Aorta (tissue), 5 donors: ENCODE measurements at regions not wholly inside any gene's neighbourhood (a gene's known extent, or its start where the extent isn't known, plus 50 kb on each side); places are given as distances from the start of the nearest gene placed in this dataset.
A peak's percentile ranks its signal among the peaks of the same experiment; 100 is the strongest.

Experiments
- ATAC-seq: fragments of 200-7000 bp; cut with Tn5 transposase; one replicate; pipeline ENCODE4 v1.9.1; 2022; ENCODE audit warnings: moderate library complexity; ENCODE audit not compliant: low FRiP score
- DNase-seq, 2 donors: peaks; one replicate each; pipeline ENCODE4 v3.0.0-alpha.2; 2020
- H3K27ac ChIP-seq, 2 donors: one replicate each; pipeline ENCODE4 v1.5.1; 2013; ENCODE audit warnings: low read length in 2 of 2, mild to moderate bottlenecking in 2 of 2, moderate library complexity in 2 of 2, control low read depth in 1 of 2, inconsistent platforms in 1 of 2, low read depth in 1 of 2
- H3K27me3 ChIP-seq, 2 donors: one replicate each; pipeline ENCODE4 v1.6.1; 2013; ENCODE audit warnings: control low read depth in 1 of 2, low read length in 1 of 2, mild to moderate bottlenecking in 1 of 2, moderate library complexity in 1 of 2; ENCODE audit not compliant: insufficient read depth in 2 of 2, control insufficient read depth in 1 of 2
- H3K36me3 ChIP-seq, 2 donors: one replicate each; pipeline ENCODE4 v1.6.1; 2013; ENCODE audit warnings: control low read depth in 1 of 2, low read length in 1 of 2, mild to moderate bottlenecking in 1 of 2; ENCODE audit not compliant: insufficient read depth in 2 of 2, control insufficient read depth in 1 of 2
- H3K4me1 ChIP-seq, 2 donors: one replicate each; pipeline ENCODE4 v1.6.1; 2013; ENCODE audit warnings: low read length in 2 of 2, control low read depth in 1 of 2, mild to moderate bottlenecking in 1 of 2, moderate library complexity in 1 of 2; ENCODE audit not compliant: insufficient read depth in 2 of 2, control insufficient read depth in 1 of 2
- H3K4me3 ChIP-seq, 2 donors: one replicate each; pipeline ENCODE4 v1.5.1; 2013; ENCODE audit warnings: low read length in 2 of 2, control low read depth in 1 of 2, mild to moderate bottlenecking in 1 of 2
- H3K9me3 ChIP-seq: one replicate; pipeline ENCODE4 v1.6.1; 2013; ENCODE audit warnings: mild to moderate bottlenecking, low read length; ENCODE audit not compliant: control insufficient read depth
- WGBS, 2 donors: extraction: QIAGEN DNeasy Blood & Tissue Kit; methylation state at CpG; one replicate each; pipeline ENCODE4 v1.1.7; 2013; 5-methylcytosine and 5-hydroxymethylcytosine counted together
- intact Hi-C, 2 donors: fragments of 100-400 bp; cut with DNase I; formaldehyde crosslinking; loops; one replicate each; pipeline versions ENCODE4 v1.14.2 to v1.15.0; 2022
- donor health status: healthy with polysubstance abuse.
- donor health status: Bipolar disorder and iron deficiency.
- donor health status: DM: no; HTN: no; CAD: no.
- donor health status: DM: no; HTN: no; CAD: no.
- donor health status: DM: yes; HTN: yes; CAD: no.

DNA sequence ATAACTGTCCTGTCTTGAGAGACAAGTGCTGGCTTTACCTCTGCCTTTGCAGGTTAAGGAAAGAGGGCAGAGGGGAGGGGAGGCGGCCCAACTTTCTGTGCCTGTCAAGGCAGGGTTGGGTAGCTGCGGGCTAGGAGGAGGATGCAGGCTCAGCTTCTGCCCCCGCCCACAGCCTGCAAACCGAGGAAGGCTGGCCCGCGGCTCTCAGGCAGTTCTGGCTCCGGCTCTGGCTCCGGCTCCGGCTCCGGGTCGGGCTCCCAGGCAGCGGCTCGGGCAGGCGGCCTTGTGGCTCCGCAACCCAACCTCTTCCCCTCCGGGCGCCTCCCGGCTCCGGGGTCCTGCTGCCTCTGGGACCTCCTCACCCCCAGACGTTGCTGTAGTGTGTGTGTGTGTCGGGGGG lies 92.9 kb downstream of the TMEM30B start:
- no peak overlapping the region for H3K27ac ChIP-seq
- H3K4me1 ChIP-seq, result no peaks in the 10 kb centered on the region
- 24 to 65% methylated on average over 18 to 21 of the region's 21 CpGs for WGBS, 2 donors
- H3K9me3 ChIP-seq, result no peaks in the 10 kb centered on the region
- H3K27me3 ChIP-seq, result no peaks in the 10 kb centered on the region
- no peaks in the 10 kb centered on the region for H3K36me3 ChIP-seq
- DNase-seq (peak; percentile 82 to 89), ATAC-seq (peak; percentile 82)
- no peak overlapping the region for H3K4me3 ChIP-seq
- intact Hi-C loops, result loop anchor here (5.0 to 10.0 kb wide), 3 partner anchors 41 to 163 kb away; no protein-coding TSS in a partner anchor

DNA sequence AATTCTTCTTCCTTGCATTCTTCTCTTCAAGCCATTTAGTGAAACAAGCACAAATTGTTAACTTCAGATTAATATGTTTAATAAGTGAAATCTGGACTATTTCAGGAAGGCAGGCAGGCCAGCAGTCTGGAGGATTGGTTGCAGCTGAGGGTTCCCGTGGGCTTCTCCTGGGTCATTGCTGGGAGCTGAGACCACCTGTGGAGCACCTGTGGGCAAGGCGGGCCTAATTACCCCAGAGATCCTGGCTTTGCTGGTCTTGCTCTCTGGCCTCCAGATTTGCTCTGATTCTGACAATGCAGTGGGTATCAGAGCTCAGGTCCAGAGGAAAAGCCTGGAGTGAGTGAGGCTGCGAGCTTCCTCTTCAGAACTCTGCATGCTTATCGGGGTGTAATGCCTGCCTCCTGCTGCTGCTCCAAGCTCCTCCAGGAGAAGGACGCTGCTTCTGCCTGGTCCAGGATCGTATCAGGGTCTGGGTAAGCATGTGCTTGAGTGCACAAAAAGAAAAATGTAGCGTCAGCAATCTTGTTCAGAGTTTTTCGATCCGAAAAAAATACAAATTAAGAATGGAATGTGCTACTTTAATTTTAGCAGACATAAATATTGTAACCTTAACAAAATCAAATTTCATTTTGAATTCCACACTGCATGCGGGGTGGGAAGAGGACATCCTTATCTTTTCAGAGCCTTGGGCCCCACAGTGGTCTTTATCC lies 93.8 kb downstream of the TMEM30B start:
- H3K4me1 ChIP-seq, result no peaks in the 10 kb centered on the region
- H3K4me3 ChIP-seq, result no peak overlapping the region
- DNase-seq (no peak), ATAC-seq (peak; percentile 11)
- WGBS, 2 donors, result 62 to 79% methylated on average over 10 of the region's 10 CpGs
- intact Hi-C loops, result loop anchor here (5.0 to 10.0 kb wide), 3 partner anchors 40 to 163 kb away; no protein-coding TSS in a partner anchor
- no peaks in the 10 kb centered on the region for H3K27me3 ChIP-seq
- H3K9me3 ChIP-seq, result no peaks in the 10 kb centered on the region
- no peaks in the 10 kb centered on the region for H3K36me3 ChIP-seq
- peak overlapping the region in 1 of 2 donors; percentile 26 for H3K27ac ChIP-seq

DNA sequence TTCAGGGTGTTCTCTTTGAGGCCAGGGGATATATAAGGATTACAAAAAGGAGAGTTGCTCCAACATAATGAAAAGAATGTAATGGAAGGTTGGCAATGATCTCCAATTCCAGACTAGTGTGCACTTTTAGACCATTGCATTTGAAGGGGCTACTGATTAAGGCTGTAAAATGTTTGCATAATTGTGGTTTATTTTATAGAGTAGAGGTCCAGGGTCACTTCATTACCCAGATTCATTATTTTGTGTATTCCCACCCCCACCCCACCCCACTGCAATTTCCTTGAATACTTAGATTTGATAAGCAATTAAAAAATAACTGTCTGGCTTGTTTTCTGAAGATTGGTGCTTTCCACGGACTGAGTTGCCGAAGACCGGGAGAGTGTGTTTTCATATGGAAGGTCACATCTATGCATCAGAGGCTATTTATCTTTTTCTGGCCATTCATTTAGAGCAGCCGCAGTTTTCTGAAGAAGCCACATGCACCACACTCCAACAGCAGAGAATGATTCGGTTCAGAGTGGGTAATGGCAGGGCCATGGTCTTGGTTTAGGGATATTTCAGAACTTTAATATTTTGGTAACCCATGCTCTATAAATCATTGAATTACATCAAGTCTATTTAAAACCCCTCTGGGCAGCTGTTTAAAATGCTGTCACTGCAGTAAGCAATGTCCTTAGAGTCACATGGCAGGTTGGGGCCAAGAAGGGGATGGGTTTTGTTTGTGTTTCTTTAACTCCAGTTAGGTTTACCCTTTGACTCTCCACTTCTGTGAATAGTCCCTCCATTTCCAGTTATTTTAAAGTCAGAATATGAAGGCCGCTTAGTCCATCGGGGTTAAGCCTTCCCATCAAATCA lies 94.6 kb downstream of the TMEM30B start:
- Histone ChIP-seq H3K27me3 (no peaks in the 10 kb centered on the region), H3K4me1 (no peaks in the 10 kb centered on the region), H3K27ac (no peak overlapping the region), H3K4me3 (no peak overlapping the region), H3K36me3 (no peaks in the 10 kb centered on the region), H3K9me3 (no peaks in the 10 kb centered on the region)
- intact Hi-C loops, result loop anchor here (5.0 to 10.0 kb wide), 3 partner anchors 39 to 162 kb away; no protein-coding TSS in a partner anchor
- WGBS, 2 donors, result 72 to 78% methylated on average over 7 of the region's 7 CpGs
- DNase-seq (no peak), ATAC-seq (no peak)

DNA sequence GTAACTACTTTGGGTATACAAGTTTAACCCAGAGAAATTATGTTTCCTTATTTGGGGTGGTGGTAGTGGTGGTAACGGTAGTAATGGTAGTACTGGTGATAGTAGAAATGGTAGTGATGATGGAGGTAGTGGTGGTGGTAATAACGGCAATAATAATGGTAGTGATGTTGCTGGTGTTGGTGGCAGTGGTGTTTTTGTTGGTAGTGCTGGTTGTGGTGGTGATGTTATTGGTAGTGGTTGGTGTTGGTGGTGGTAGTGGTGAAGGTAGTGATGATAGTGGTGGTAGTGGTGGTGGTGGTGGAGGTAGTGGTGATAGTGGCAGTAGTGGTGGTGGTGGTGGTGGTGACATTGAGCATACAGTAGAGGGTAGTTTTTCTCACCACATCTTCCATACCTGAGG lies 95.6 kb downstream of the TMEM30B start:
- Histone ChIP-seq H3K36me3 (no peaks in the 10 kb centered on the region), H3K27ac (no peak overlapping the region), H3K4me1 (no peaks in the 10 kb centered on the region), H3K9me3 (no peaks in the 10 kb centered on the region), H3K27me3 (no peaks in the 10 kb centered on the region), H3K4me3 (no peak overlapping the region)
- WGBS, 2 donors, result 60 to 69% methylated on average over 2 of the region's 2 CpGs
- no peak for DNase-seq
- ATAC-seq, result no peak
- intact Hi-C loops, result loop anchor here (5.0 to 10.0 kb wide), 3 partner anchors 38 to 161 kb away; no protein-coding TSS in a partner anchor

DNA sequence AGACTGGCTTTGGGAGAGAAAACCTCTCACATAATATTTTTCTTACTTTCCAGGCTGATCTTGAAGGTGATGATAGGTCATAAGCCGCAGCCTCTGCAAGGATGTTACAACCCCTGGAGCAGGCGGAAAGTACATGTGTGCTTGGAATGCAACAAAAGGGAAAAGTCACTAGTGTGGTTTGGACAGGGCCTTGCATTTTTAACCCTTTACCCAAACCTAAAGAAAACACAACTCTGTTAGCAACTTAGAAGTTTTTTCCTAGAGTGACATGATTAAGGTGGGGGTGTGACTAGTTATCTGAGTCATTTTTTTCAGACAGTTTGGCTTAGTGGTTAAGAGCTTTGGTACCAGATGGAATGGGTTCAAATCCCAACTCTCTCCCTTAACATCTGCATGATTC lies 97.0 kb downstream of the TMEM30B start:
- ATAC-seq (no peak), DNase-seq (no peak)
- peak overlapping the region in 1 of 2 donors; percentile 66 for H3K27ac ChIP-seq
- H3K9me3 ChIP-seq, result no peaks in the 10 kb centered on the region
- H3K4me3 ChIP-seq, result no peak overlapping the region
- no peaks in the 10 kb centered on the region for H3K36me3 ChIP-seq
- intact Hi-C loops, result loop anchor here in 1 of 2 donors (10.0 kb wide), 2 partner anchors 79 to 159 kb away; no protein-coding TSS in a partner anchor
- H3K27me3 ChIP-seq, result no peaks in the 10 kb centered on the region
- H3K4me1 ChIP-seq, result no peaks in the 10 kb centered on the region
- WGBS, 2 donors, result 13 to 18% methylated on average over 2 of the region's 2 CpGs

DNA sequence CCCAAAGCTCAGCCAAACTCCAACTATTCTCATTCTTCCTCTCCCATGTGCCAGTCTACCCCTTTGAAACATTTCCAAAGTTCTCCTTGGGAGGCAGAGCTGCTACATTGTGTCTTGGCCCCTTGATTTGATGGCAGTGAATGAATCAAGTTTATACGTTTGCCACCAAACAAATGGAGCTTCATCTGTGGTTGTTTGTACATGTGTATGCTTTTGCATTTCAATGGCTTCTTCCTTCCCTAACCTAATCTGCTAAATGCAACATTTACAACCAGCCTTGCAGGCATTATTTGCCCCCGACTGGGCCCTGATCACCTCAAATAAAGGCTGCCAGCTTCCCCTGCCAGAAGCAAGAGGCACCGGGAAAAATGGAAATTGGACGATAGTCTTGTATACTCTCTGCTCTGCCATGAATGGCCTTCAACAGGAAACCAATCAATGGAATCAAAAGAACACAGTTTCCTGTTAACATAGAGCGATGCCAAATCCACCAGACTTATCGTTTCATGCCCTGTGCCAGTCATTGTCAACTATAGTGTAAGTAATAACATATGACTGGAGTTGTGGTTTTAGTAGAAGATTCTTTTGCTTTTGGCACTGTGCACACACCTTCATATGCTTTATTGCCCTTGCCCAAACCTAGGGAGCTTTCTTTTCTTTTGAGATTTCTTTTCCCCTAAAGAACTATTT lies 97.8 kb downstream of the TMEM30B start:
- no peaks in the 10 kb centered on the region for H3K36me3 ChIP-seq
- H3K27me3 ChIP-seq, result no peaks in the 10 kb centered on the region
- no peak for ATAC-seq
- intact Hi-C loops, result loop anchor here in 1 of 2 donors (10.0 kb wide), 2 partner anchors 79 to 159 kb away; no protein-coding TSS in a partner anchor
- no peaks in the 10 kb centered on the region for H3K4me1 ChIP-seq
- no peak for DNase-seq
- H3K27ac ChIP-seq, result peak overlapping the region in 1 of 2 donors; percentile 34
- H3K4me3 ChIP-seq, result no peak overlapping the region
- no peaks in the 10 kb centered on the region for H3K9me3 ChIP-seq
- WGBS, 2 donors, result 25 to 30% methylated on average over 6 of the region's 6 CpGs

DNA sequence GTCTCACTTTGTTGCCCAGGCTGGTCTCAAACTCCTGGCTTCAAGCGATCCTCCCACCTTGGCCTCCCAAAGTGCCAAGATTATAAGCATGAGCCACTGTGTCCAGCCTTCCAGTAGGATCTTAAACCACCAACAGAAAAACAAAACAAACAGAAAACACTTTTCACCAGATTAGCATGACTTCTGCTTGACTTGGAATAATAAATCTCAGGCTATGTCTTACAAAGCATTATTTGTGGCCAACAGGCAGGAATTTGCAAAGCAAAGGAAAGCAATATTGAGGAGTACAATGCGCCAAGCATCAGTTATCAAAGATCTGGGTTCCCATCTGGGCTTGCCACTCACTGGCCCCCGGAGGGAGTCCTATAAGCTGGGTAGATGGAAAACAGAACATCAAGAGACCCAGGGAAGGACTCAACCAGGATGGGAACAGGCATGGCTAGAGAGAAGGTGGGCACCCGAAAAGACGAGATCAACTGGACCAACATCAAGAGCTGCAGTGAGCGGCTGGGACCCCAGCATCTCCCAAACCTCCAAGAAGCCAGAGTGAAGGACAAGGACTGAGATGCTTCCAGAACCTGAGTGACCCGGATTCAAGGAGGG lies 101.2 kb downstream of the TMEM30B start:
- no peak overlapping the region for H3K27ac ChIP-seq
- 89 to 91% methylated on average over 7 of the region's 7 CpGs for WGBS, 2 donors
- intact Hi-C loops, result loop anchor here in 1 of 2 donors (2.0 to 10.0 kb wide), 3 partner anchors 35 to 155 kb away; no protein-coding TSS in a partner anchor
- H3K4me1 ChIP-seq, result no peaks in the 10 kb centered on the region
- no peak for DNase-seq
- H3K27me3 ChIP-seq, result no peaks in the 10 kb centered on the region
- no peak overlapping the region for H3K4me3 ChIP-seq
- H3K36me3 ChIP-seq, result no peaks in the 10 kb centered on the region
- no peaks in the 10 kb centered on the region for H3K9me3 ChIP-seq
- no peak for ATAC-seq
